ENCODE measurements at regions not wholly inside any gene's neighbourhood (a gene's known extent, or its start where the extent isn't known, plus 50 kb on each side); places are given as distances from the start of the nearest gene placed in this dataset.

DNA sequence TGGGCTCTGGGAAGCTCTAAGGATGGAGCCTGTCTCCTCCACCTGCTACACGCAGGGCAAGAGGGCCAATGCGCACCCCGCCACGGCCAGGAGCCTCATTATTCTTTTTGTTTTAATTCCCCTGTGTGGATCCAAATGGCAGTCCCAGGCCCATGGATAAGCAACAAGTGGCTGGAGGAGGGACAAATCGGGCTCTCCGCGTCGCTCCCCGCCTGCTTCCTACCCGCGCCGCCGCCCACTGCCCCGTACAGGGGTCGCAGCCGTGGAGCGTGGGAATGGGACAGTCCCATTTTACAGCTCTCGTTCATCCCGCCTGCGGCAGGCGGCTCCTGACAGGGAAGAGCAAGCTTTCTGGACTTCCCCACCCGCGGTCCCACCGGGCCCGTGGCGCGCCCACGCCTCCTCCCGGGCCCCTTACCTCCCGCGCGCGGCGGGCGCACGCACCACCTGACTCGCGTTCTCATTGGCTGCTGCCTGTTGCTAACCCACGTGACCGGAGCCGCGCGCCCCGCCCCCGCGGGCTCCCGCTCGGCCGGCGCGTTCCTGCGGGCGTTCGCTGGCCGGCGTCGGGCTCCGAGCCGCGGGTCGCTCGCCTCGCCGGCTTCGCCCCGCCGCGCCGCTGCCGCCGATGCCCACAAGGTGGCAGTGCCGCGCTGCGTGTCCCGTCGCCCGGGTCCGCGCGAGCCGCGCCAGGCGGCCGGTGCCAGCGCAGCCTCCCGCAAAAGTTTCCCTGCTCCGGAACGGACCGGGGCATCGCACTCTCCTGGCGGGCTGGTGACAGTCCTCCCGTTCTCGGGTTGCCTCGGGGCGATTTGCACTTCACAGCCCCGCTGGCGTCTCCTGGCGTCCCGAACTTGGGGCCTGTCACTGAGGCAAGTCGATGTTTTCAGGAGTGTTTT, 93.3 kb downstream of the CD83 start:
- H3K4me3 ChIP-seq, result peak overlapping the region; percentile 78
- peak; percentile 96 for DNase-seq

GRCh38 chr6:14211562-14211942, 94.0 kb downstream of the CD83 start:
- DNase-seq, result peak; percentile 7
- H3K4me3 ChIP-seq, result peak overlapping the region; percentile 78
- H3K9me3 ChIP-seq, result no peaks in the 10 kb centered on the region
- H3K27me3 ChIP-seq, result no peaks in the 10 kb centered on the region
- no peaks in the 10 kb centered on the region for H3K36me3 ChIP-seq

More for the DNA sequence above, 93.3 kb downstream of the CD83 start:
- Histone ChIP-seq H3K36me3 (no peaks in the 10 kb centered on the region), H3K27me3 (no peaks in the 10 kb centered on the region), H3K9me3 (no peaks in the 10 kb centered on the region)

GRCh38 chr6:14212020-14212419, 94.4 kb downstream of the CD83 start:
- no peak for DNase-seq
- Histone ChIP-seq H3K4me3 (no peak overlapping the region), H3K36me3 (no peaks in the 10 kb centered on the region), H3K27me3 (no peaks in the 10 kb centered on the region), H3K9me3 (no peaks in the 10 kb centered on the region)

GRCh38 chr6:14212632-14213031, 95.1 kb downstream of the CD83 start:
- H3K9me3 ChIP-seq, result no peaks in the 10 kb centered on the region
- no peak overlapping the region for H3K4me3 ChIP-seq
- no peak for DNase-seq
- no peaks in the 10 kb centered on the region for H3K36me3 ChIP-seq
- H3K27me3 ChIP-seq, result no peaks in the 10 kb centered on the region

- Histone ChIP-seq H3K27me3 (no peaks in the 10 kb centered on the region), H3K4me3 (no peak overlapping the region), H3K9me3 (no peaks in the 10 kb centered on the region), H3K36me3 (no peaks in the 10 kb centered on the region)
- DNase-seq, result no peak
Observed at GRCh38 chr6:14216946-14217684, 99.5 kb downstream of the CD83 start.

GRCh38 chr6:14217728-14218518, 100.4 kb downstream of the CD83 start:
- no peak overlapping the region for H3K4me3 ChIP-seq
- DNase-seq, result no peak
- no peaks in the 10 kb centered on the region for H3K36me3 ChIP-seq
- no peaks in the 10 kb centered on the region for H3K9me3 ChIP-seq
- no peaks in the 10 kb centered on the region for H3K27me3 ChIP-seq

GRCh38 chr6:14218519-14218800, 100.9 kb downstream of the CD83 start:
- Histone ChIP-seq H3K36me3 (no peaks in the 10 kb centered on the region), H3K4me3 (no peak overlapping the region), H3K27me3 (no peaks in the 10 kb centered on the region), H3K9me3 (no peaks in the 10 kb centered on the region)
- no peak for DNase-seq

- no peak overlapping the region for H3K4me3 ChIP-seq
- no peaks in the 10 kb centered on the region for H3K9me3 ChIP-seq
- H3K27me3 ChIP-seq, result no peaks in the 10 kb centered on the region
- DNase-seq, result no peak
- H3K36me3 ChIP-seq, result no peaks in the 10 kb centered on the region
Observed at GRCh38 chr6:14221564-14222279, 104.2 kb downstream of the CD83 start.

DNA sequence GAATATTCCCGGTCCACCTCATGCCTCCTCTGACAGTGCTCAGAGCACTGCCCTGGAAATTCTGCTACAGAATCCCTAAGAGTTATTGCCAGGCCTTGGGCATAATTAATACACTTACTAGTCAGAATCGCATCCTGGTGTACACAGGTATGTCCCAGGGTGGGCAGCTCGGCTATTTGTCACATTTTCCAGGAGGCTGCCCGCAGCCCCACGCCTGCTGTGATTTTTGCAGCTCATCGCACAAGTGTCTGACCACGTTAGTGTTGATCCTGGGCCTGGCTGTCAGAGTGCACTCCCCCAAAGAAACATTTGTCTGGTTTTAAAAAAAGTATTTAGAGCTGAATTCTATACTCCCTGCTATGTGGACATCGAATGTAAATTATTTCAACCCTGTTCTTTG, 105.4 kb downstream of the CD83 start:
- no peaks in the 10 kb centered on the region for H3K27me3 ChIP-seq
- H3K9me3 ChIP-seq, result no peaks in the 10 kb centered on the region
- DNase-seq, result no peak
- no peak overlapping the region for H3K4me3 ChIP-seq
- H3K36me3 ChIP-seq, result no peaks in the 10 kb centered on the region

GRCh38 chr6:14224359-14225103, 107.0 kb downstream of the CD83 start:
- H3K36me3 ChIP-seq, result no peaks in the 10 kb centered on the region
- H3K9me3 ChIP-seq, result no peaks in the 10 kb centered on the region
- H3K27me3 ChIP-seq, result no peaks in the 10 kb centered on the region
- no peak for DNase-seq
- H3K4me3 ChIP-seq, result no peak overlapping the region

DNA sequence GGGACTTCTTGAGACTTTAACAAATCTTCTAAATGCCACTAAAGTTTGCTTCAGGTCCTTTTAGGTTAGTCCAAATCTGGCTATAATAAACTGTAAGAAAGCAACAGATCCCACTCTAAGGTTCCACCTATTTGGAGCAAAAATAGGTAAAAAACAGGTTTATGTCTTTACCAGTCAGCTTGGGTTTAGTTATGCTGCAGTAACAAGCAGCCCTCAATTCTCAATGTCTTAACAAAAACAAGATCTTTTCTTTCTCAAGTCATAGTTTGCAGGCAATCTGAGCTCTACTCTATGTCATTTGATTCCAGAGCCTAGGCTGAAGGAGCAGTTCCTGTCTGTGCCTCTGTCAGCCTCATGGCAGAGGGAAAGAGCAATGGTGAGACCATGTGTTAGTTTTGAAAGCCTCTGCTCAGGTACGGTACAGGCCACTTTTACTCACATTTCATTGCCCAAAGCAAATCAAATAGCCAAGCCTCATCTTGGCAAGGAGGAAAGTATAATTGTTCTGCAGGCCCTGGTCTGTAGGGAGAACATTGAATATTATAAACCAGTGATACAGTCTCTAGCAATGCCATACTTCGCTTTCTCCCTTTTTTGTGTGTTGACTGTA, 108.6 kb downstream of the CD83 start:
- no peaks in the 10 kb centered on the region for H3K9me3 ChIP-seq
- no peak overlapping the region for H3K4me3 ChIP-seq
- H3K36me3 ChIP-seq, result no peaks in the 10 kb centered on the region
- DNase-seq, result no peak
- no peaks in the 10 kb centered on the region for H3K27me3 ChIP-seq

GRCh38 chr6:14228571-14228970, 111.0 kb downstream of the CD83 start:
- Histone ChIP-seq H3K9me3 (no peaks in the 10 kb centered on the region), H3K4me3 (no peak overlapping the region), H3K27me3 (no peaks in the 10 kb centered on the region), H3K36me3 (no peaks in the 10 kb centered on the region)
- peak; percentile 42 for DNase-seq

DNA sequence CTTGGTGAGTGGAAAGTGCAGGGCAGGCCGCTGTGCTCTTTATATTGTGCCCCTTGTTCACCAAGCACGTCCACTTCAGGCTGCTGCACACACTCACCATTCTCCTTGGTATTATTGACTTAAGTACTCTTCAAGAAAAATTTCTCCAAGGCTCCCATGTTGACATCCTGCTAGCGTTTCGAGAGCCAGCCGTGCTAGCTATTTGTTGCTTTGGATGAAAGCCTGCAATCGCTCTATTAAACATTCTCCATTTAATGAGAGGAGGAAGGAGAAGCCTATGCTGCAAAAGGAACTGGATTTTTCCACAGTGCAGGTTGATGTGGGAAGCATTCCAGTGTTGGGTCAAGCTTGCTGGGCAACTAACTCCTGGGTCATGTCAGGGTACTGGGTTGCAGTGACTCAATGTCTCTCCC, 113.5 kb downstream of the CD83 start:
- H3K27me3 ChIP-seq, result no peaks in the 10 kb centered on the region
- H3K9me3 ChIP-seq, result no peaks in the 10 kb centered on the region
- no peak for DNase-seq
- H3K36me3 ChIP-seq, result no peaks in the 10 kb centered on the region
- H3K4me3 ChIP-seq, result no peak overlapping the region

DNA sequence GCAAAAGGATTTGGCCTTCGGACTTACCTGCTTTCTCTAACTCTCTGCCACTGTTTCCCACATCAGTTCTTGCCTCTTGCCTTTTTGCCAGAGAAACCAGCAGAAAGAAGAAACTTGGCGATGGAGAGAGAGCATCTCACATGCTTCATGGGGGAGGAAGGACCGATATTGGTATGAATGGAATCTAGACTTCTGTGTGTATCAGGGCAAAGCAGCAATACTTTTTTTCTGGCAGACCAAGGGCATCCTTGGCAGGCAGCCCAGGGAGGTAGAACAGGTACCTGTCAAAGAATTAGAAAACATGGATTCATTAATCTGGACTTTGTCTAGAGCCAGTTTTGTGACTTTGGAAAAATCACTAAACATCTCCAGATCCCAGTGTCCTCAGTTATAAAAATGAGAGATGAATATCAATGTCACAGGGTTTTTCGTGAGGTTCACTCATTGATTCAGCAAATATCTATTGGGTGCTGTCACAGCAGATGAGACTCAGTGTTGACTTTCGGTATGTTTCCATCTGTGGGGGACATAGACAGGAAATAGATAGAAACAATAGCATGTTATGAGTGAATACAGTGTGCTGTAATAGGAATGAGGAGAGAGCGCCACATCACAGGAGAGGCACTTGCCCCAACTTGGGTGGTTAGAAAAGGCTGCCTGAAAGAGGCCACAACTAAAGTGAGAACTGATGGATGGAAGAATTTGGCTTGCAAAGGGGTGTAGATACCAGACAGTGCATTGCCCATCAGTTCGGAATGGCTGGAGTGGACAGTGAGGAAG, 114.1 kb downstream of the CD83 start:
- H3K4me3 ChIP-seq, result no peak overlapping the region
- H3K36me3 ChIP-seq, result no peaks in the 10 kb centered on the region
- no peaks in the 10 kb centered on the region for H3K27me3 ChIP-seq
- no peak for DNase-seq
- no peaks in the 10 kb centered on the region for H3K9me3 ChIP-seq

- no peak for DNase-seq
- no peaks in the 10 kb centered on the region for H3K36me3 ChIP-seq
- no peak overlapping the region for H3K4me3 ChIP-seq
- H3K9me3 ChIP-seq, result no peaks in the 10 kb centered on the region
- H3K27me3 ChIP-seq, result no peaks in the 10 kb centered on the region
Observed at GRCh38 chr6:14232889-14233288, 115.3 kb downstream of the CD83 start.
